ENCODE measurements at regions not wholly inside any gene's neighbourhood (a gene's known extent, or its start where the extent isn't known, plus 50 kb on each side); places are given as distances from the start of the nearest gene placed in this dataset.

GRCh38 chr6:15819226-15819625 is 156.4 kb upstream of the DTNBP1 start:
- Histone ChIP-seq H4K20me1 (ENCODE audit: insufficient read depth) (no peaks in the 10 kb centered on the region), H3K4me1 (ENCODE audit: control insufficient read depth in 1 of 2, insufficient read depth in 2 of 2, low read length in 2 of 2) (no peaks in the 10 kb centered on the region), H3K9me3 (ENCODE audit: control insufficient read depth in 1 of 2, insufficient read depth in 1 of 2, low read depth in 1 of 2, low read length in 2 of 2) (no peaks in the 10 kb centered on the region), H3K9ac (ENCODE audit: low read length) (no peak overlapping the region), H3K27me3 (ENCODE audit: insufficient read depth, low read length) (peaks cover 25% of the 10 kb centered on the region), H3K36me3 (ENCODE audit: control insufficient read depth in 1 of 2, insufficient read depth in 2 of 2, low read length in 2 of 2) (no peaks in the 10 kb centered on the region), H3K4me3 (replicated peaks in 1 of 2; ENCODE audit: low read depth in 1 of 2, low read length in 2 of 2) (no peak overlapping the region), H3K79me2 (ENCODE audit: insufficient read depth, low read length) (no peaks in the 10 kb centered on the region), H3K27ac (ENCODE audit: low read depth, low read length) (no peak overlapping the region), H2AFZ (ENCODE audit: low read depth, low read length, poor library complexity, severe bottlenecking) (no peak overlapping the region), H3K9me2 (ENCODE audit: insufficient read depth) (no peaks in the 10 kb centered on the region), H3K4me2 (ENCODE audit: low read length) (no peak overlapping the region)
- ATAC-seq = no peak
- no peak for DNase-seq (ENCODE audit: low read depth, low spot score)
- POLR2A ChIA-PET = no interaction called here
- no TSS peak for BruUV-seq (replicated peaks)
- TF ChIP-seq, protein P1, sequence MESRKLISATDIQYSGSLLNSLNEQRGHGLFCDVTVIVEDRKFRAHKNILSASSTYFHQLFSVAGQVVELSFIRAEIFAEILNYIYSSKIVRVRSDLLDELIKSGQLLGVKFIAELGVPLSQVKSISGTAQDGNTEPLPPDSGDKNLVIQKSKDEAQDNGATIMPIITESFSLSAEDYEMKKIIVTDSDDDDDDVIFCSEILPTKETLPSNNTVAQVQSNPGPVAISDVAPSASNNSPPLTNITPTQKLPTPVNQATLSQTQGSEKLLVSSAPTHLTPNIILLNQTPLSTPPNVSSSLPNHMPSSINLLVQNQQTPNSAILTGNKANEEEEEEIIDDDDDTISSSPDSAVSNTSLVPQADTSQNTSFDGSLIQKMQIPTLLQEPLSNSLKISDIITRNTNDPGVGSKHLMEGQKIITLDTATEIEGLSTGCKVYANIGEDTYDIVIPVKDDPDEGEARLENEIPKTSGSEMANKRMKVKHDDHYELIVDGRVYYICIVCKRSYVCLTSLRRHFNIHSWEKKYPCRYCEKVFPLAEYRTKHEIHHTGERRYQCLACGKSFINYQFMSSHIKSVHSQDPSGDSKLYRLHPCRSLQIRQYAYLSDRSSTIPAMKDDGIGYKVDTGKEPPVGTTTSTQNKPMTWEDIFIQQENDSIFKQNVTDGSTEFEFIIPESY (IDR thresholded peaks at IDR 0.05; ENCODE audit: extremely low read depth, insufficient replicate concordance, low read length) = no peak
- TF ChIP-seq REST (IDR thresholded peaks at IDR 0.05; ENCODE audit: low read depth) = no peak
- TF ChIP-seq SIN3A (IDR thresholded peaks at IDR 0.05; ENCODE audit: low read depth) = no peak
- TF ChIP-seq, protein P2, sequence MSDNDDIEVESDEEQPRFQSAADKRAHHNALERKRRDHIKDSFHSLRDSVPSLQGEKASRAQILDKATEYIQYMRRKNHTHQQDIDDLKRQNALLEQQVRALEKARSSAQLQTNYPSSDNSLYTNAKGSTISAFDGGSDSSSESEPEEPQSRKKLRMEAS (IDR thresholded peaks at IDR 0.05) = no peak
- no peak for TF ChIP-seq POLR2A (IDR thresholded peaks at IDR 0.05; ENCODE audit: borderline replicate concordance, extremely low read depth, insufficient read depth, insufficient read length)
- no peak for TF ChIP-seq RAD21 (IDR thresholded peaks at IDR 0.05; ENCODE audit: low read depth)
- no peak for TF ChIP-seq SRF (IDR thresholded peaks at IDR 0.05; ENCODE audit: low read depth)
- TF ChIP-seq EGR1 (IDR thresholded peaks at IDR 0.05; ENCODE audit: low read depth) = no peak
- TF ChIP-seq TCF7L2 (IDR thresholded peaks at IDR 0.05; ENCODE audit: borderline replicate concordance, extremely low read depth, insufficient read depth, insufficient read length) = no peak
- no peak for TF ChIP-seq EZH2phosphoT487 (IDR thresholded peaks at IDR 0.05; ENCODE audit: borderline replicate concordance)
- TF ChIP-seq CEBPB (IDR thresholded peaks at IDR 0.05; ENCODE audit: low read depth) = no peak
- no peak for TF ChIP-seq CBX3 (IDR thresholded peaks at IDR 0.05; ENCODE audit: low read depth)
- no peak for TF ChIP-seq CTCF (IDR thresholded peaks at IDR 0.05 in 2 of 3, conservative IDR thresholded peaks at IDR 0.05 in 1 of 3; ENCODE audit: borderline replicate concordance in 1 of 3, insufficient read depth in 1 of 3, low read depth in 2 of 3, low read length in 2 of 3)
- TF ChIP-seq, protein P3, sequence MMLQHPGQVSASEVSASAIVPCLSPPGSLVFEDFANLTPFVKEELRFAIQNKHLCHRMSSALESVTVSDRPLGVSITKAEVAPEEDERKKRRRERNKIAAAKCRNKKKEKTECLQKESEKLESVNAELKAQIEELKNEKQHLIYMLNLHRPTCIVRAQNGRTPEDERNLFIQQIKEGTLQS (IDR thresholded peaks at IDR 0.05) = no peak
- TF ChIP-seq ELF1 (IDR thresholded peaks at IDR 0.05; ENCODE audit: borderline replicate concordance, low read depth) = no peak
- no peak for TF ChIP-seq ZFX (IDR thresholded peaks at IDR 0.05)
- RAD21 ChIA-PET (ENCODE audit: low non-redundant PET in 1 of 2, low total read pairs in 2 of 2, uncharacterized antibody in 2 of 2, unreplicated experiment in 2 of 2) = no interaction called here
- CTCF ChIA-PET = no interaction called here
- intact Hi-C loops (cut with micrococcal nuclease) = no loop called here
